ENCODE measurements at regions not wholly inside any gene's neighbourhood (a gene's known extent, or its start where the extent isn't known, plus 50 kb on each side); places are given as distances from the start of the nearest gene placed in this dataset.

DNA sequence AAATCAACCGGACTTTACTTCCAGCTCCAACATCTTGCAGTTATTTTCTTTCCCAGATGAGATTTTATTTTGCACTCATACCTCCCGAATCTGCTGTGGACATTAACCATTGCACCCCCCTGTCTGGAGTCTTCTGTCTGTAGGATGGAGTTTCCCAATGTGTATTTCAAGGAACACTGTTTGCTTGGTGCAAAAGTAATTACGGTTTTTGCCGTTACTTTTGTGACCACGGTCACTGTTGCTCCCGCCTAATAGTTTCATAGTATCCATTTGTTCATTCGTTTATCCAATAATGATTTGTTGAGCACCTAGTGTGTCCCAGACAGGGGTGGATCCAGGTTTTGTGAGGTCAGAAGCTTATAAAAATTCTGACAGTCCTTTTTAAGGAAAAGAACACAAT is 90.3 kb upstream of the BCL11A start:
- TF ChIP-seq, protein P1, sequence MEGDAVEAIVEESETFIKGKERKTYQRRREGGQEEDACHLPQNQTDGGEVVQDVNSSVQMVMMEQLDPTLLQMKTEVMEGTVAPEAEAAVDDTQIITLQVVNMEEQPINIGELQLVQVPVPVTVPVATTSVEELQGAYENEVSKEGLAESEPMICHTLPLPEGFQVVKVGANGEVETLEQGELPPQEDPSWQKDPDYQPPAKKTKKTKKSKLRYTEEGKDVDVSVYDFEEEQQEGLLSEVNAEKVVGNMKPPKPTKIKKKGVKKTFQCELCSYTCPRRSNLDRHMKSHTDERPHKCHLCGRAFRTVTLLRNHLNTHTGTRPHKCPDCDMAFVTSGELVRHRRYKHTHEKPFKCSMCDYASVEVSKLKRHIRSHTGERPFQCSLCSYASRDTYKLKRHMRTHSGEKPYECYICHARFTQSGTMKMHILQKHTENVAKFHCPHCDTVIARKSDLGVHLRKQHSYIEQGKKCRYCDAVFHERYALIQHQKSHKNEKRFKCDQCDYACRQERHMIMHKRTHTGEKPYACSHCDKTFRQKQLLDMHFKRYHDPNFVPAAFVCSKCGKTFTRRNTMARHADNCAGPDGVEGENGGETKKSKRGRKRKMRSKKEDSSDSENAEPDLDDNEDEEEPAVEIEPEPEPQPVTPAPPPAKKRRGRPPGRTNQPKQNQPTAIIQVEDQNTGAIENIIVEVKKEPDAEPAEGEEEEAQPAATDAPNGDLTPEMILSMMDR (tag by site-specific recombination; IDR thresholded peaks at IDR 0.05), result no peak
- TF ChIP-seq, protein P2, sequence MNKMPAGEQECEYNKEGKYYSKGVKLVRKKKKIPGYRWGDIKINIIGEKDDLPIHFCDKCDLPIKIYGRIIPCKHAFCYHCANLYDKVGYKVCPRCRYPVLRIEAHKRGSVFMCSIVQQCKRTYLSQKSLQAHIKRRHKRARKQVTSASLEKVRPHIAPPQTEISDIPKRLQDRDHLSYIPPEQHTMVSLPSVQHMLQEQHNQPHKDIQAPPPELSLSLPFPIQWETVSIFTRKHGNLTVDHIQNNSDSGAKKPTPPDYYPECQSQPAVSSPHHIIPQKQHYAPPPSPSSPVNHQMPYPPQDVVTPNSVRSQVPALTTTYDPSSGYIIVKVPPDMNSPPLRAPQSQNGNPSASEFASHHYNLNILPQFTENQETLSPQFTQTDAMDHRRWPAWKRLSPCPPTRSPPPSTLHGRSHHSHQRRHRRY (tag by site-specific recombination; IDR thresholded peaks at IDR 0.05), result no peak
- TF ChIP-seq, protein P3, sequence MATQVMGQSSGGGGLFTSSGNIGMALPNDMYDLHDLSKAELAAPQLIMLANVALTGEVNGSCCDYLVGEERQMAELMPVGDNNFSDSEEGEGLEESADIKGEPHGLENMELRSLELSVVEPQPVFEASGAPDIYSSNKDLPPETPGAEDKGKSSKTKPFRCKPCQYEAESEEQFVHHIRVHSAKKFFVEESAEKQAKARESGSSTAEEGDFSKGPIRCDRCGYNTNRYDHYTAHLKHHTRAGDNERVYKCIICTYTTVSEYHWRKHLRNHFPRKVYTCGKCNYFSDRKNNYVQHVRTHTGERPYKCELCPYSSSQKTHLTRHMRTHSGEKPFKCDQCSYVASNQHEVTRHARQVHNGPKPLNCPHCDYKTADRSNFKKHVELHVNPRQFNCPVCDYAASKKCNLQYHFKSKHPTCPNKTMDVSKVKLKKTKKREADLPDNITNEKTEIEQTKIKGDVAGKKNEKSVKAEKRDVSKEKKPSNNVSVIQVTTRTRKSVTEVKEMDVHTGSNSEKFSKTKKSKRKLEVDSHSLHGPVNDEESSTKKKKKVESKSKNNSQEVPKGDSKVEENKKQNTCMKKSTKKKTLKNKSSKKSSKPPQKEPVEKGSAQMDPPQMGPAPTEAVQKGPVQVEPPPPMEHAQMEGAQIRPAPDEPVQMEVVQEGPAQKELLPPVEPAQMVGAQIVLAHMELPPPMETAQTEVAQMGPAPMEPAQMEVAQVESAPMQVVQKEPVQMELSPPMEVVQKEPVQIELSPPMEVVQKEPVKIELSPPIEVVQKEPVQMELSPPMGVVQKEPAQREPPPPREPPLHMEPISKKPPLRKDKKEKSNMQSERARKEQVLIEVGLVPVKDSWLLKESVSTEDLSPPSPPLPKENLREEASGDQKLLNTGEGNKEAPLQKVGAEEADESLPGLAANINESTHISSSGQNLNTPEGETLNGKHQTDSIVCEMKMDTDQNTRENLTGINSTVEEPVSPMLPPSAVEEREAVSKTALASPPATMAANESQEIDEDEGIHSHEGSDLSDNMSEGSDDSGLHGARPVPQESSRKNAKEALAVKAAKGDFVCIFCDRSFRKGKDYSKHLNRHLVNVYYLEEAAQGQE (tag by site-specific recombination; IDR thresholded peaks at IDR 0.05), result no peak
- no peak for TF ChIP-seq ZNF311 (tag by site-specific recombination; IDR thresholded peaks at IDR 0.05; ENCODE audit: borderline replicate concordance)
- TF ChIP-seq, protein P4, sequence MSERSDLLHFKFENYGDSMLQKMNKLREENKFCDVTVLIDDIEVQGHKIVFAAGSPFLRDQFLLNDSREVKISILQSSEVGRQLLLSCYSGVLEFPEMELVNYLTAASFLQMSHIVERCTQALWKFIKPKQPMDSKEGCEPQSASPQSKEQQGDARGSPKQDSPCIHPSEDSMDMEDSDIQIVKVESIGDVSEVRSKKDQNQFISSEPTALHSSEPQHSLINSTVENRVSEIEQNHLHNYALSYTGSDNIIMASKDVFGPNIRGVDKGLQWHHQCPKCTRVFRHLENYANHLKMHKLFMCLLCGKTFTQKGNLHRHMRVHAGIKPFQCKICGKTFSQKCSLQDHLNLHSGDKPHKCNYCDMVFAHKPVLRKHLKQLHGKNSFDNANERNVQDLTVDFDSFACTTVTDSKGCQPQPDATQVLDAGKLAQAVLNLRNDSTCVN (tag by site-specific recombination; optimal IDR thresholded peaks at IDR 0.05), result no peak

All from HEK293 (cell line).